ENCODE measurements at regions not wholly inside any gene's neighbourhood (a gene's known extent, or its start where the extent isn't known, plus 50 kb on each side); places are given as distances from the start of the nearest gene placed in this dataset.
"Not testable (repeated sequence)": the region's sequence is repeated elsewhere in the genome, so short reads cannot be mapped to it uniquely, and the experiment has no call there.

- TF ChIP-seq ZFP3 (CRISPR knock-in tag; IDR thresholded peaks at IDR 0.05); PPARA (CRISPR knock-in tag; IDR thresholded peaks at IDR 0.05; ENCODE audit: borderline replicate concordance); CREB5 (CRISPR knock-in tag; IDR thresholded peaks at IDR 0.05; ENCODE audit: low read depth); ISL1 (CRISPR knock-in tag; IDR thresholded peaks at IDR 0.05); BACH2 (CRISPR knock-in tag; IDR thresholded peaks at IDR 0.05; ENCODE audit: borderline replicate concordance); ZNF70 (CRISPR knock-in tag; IDR thresholded peaks at IDR 0.05); TCF4 (CRISPR knock-in tag; IDR thresholded peaks at IDR 0.05; ENCODE audit: borderline replicate concordance); ARNTL (CRISPR knock-in tag; IDR thresholded peaks at IDR 0.05; ENCODE audit: borderline replicate concordance, low read depth); ZFP30 (CRISPR knock-in tag; IDR thresholded peaks at IDR 0.05): not testable (repeated sequence)
- TF ChIP-seq, protein P1, sequence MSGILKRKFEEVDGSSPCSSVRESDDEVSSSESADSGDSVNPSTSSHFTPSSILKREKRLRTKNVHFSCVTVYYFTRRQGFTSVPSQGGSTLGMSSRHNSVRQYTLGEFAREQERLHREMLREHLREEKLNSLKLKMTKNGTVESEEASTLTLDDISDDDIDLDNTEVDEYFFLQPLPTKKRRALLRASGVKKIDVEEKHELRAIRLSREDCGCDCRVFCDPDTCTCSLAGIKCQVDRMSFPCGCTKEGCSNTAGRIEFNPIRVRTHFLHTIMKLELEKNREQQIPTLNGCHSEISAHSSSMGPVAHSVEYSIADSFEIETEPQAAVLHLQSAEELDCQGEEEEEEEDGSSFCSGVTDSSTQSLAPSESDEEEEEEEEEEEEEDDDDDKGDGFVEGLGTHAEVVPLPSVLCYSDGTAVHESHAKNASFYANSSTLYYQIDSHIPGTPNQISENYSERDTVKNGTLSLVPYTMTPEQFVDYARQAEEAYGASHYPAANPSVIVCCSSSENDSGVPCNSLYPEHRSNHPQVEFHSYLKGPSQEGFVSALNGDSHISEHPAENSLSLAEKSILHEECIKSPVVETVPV (CRISPR knock-in tag; IDR thresholded peaks at IDR 0.05), result not testable (repeated sequence)
- TF ChIP-seq, protein P2, sequence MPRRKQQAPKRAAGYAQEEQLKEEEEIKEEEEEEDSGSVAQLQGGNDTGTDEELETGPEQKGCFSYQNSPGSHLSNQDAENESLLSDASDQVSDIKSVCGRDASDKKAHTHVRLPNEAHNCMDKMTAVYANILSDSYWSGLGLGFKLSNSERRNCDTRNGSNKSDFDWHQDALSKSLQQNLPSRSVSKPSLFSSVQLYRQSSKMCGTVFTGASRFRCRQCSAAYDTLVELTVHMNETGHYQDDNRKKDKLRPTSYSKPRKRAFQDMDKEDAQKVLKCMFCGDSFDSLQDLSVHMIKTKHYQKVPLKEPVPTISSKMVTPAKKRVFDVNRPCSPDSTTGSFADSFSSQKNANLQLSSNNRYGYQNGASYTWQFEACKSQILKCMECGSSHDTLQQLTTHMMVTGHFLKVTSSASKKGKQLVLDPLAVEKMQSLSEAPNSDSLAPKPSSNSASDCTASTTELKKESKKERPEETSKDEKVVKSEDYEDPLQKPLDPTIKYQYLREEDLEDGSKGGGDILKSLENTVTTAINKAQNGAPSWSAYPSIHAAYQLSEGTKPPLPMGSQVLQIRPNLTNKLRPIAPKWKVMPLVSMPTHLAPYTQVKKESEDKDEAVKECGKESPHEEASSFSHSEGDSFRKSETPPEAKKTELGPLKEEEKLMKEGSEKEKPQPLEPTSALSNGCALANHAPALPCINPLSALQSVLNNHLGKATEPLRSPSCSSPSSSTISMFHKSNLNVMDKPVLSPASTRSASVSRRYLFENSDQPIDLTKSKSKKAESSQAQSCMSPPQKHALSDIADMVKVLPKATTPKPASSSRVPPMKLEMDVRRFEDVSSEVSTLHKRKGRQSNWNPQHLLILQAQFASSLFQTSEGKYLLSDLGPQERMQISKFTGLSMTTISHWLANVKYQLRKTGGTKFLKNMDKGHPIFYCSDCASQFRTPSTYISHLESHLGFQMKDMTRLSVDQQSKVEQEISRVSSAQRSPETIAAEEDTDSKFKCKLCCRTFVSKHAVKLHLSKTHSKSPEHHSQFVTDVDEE (CRISPR knock-in tag; IDR thresholded peaks at IDR 0.05), result not testable (repeated sequence)
- TF ChIP-seq, protein P3, sequence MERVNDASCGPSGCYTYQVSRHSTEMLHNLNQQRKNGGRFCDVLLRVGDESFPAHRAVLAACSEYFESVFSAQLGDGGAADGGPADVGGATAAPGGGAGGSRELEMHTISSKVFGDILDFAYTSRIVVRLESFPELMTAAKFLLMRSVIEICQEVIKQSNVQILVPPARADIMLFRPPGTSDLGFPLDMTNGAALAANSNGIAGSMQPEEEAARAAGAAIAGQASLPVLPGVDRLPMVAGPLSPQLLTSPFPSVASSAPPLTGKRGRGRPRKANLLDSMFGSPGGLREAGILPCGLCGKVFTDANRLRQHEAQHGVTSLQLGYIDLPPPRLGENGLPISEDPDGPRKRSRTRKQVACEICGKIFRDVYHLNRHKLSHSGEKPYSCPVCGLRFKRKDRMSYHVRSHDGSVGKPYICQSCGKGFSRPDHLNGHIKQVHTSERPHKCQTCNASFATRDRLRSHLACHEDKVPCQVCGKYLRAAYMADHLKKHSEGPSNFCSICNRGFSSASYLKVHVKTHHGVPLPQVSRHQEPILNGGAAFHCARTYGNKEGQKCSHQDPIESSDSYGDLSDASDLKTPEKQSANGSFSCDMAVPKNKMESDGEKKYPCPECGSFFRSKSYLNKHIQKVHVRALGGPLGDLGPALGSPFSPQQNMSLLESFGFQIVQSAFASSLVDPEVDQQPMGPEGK (CRISPR knock-in tag; IDR thresholded peaks at IDR 0.05; ENCODE audit: borderline replicate concordance), result not testable (repeated sequence)
- TF ChIP-seq, protein P4, sequence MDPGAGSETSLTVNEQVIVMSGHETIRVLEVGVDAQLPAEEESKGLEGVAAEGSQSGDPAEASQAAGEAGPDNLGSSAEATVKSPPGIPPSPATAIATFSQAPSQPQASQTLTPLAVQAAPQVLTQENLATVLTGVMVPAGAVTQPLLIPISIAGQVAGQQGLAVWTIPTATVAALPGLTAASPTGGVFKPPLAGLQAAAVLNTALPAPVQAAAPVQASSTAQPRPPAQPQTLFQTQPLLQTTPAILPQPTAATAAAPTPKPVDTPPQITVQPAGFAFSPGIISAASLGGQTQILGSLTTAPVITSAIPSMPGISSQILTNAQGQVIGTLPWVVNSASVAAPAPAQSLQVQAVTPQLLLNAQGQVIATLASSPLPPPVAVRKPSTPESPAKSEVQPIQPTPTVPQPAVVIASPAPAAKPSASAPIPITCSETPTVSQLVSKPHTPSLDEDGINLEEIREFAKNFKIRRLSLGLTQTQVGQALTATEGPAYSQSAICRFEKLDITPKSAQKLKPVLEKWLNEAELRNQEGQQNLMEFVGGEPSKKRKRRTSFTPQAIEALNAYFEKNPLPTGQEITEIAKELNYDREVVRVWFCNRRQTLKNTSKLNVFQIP (CRISPR knock-in tag; IDR thresholded peaks at IDR 0.05; ENCODE audit: borderline replicate concordance, low read depth), result not testable (repeated sequence)
These were observed 600.7 kb upstream of the CTNND2 start for GRCh38 chr5:12504983-12505382.

All from SK-N-SH treated with all-trans-retinoic acid at 6 μM for 48 hours (cell line).